GM12878 (cell line): ENCODE measurements at regions not wholly inside any gene's neighbourhood (a gene's known extent, or its start where the extent isn't known, plus 50 kb on each side); places are given as distances from the start of the nearest gene placed in this dataset.

Experiments used
- BHLHE40 ChIP-seq, 2 experiments: fragments of 450-650 bp in 1 of 2; IDR thresholded peaks; 2 replicates each; pipeline ENCODE4 v1.6.1; 2011 to 2017; ENCODE audit warnings: low read depth in 2 of 2, borderline replicate concordance in 1 of 2, improper control_type of control experiment in 1 of 2, low read length in 1 of 2, mild to moderate bottlenecking in 1 of 2
- EGR1 ChIP-seq, 2 experiments: IDR thresholded peaks; 1 replicate in 1 of 2; 2 replicates in 1 of 2; pipeline ENCODE4 v1.6.1; 2011 to 2012; ENCODE audit warnings: low read depth in 2 of 2, low read length in 2 of 2, borderline replicate concordance in 1 of 2, mild to moderate bottlenecking in 1 of 2, moderate library complexity in 1 of 2
- MXI1 ChIP-seq: fragments of 150-350 bp; IDR thresholded peaks from 2 replicates; pipeline ENCODE4 v1.6.1; 2011; ENCODE audit warnings: low read depth, mild to moderate bottlenecking, inconsistent platforms, low read length, improper control_type of control experiment
- MYB ChIP-seq: fragments of 150-350 bp; IDR thresholded peaks from 2 replicates; pipeline ENCODE4 v1.6.1; 2014; ENCODE audit warnings: mild to moderate bottlenecking, low read depth, low read length, borderline replicate concordance
- NR2C1 ChIP-seq: fragments of 450-650 bp; IDR thresholded peaks from 2 replicates; pipeline ENCODE4 v1.6.1; 2017; ENCODE audit warnings: antibody characterized with exemption, mild to moderate bottlenecking, moderate library complexity
- PAX8 ChIP-seq: fragments of 450-650 bp; IDR thresholded peaks from 2 replicates; pipeline ENCODE4 v1.6.1; 2017; ENCODE audit warnings: mild to moderate bottlenecking, moderate library complexity
- SIX5 ChIP-seq: IDR thresholded peaks from 2 replicates; pipeline ENCODE4 v1.6.1; 2011; ENCODE audit warnings: mild to moderate bottlenecking, low read depth, low read length, moderate library complexity; ENCODE audit not compliant: severe bottlenecking
- SMARCA5 ChIP-seq: fragments of 450-650 bp; IDR thresholded peaks from 2 replicates; pipeline ENCODE4 v1.6.1; 2017; ENCODE audit warnings: mild to moderate bottlenecking
- STAT1 ChIP-seq: fragments of 450-650 bp; conservative IDR thresholded peaks from 2 replicates; pipeline ENCODE4 v1.6.1; 2014; ENCODE audit warnings: antibody characterized with exemption, mild to moderate bottlenecking
- TCF3 ChIP-seq: IDR thresholded peaks from 2 replicates; pipeline ENCODE4 v1.6.1; 2012; ENCODE audit warnings: low read depth, mild to moderate bottlenecking, low read length, borderline replicate concordance; ENCODE audit not compliant: insufficient read depth
- ZNF274 ChIP-seq: IDR thresholded peaks from one replicate; pipeline ENCODE4 v1.8.0; 2011; ENCODE audit not compliant: insufficient read length, insufficient read depth
- ZNF622 ChIP-seq: fragments of 450-650 bp; IDR thresholded peaks from 2 replicates; pipeline ENCODE4 v1.6.1; 2017; ENCODE audit warnings: mild to moderate bottlenecking, inconsistent platforms
- TF ChIP-seq, protein P1 (sequence below): IDR thresholded peaks from 2 replicates; pipeline ENCODE4 v1.6.1; 2011; ENCODE audit warnings: mild to moderate bottlenecking, low read depth, low read length, moderate library complexity; ENCODE audit not compliant: insufficient replicate concordance
- TF ChIP-seq, protein P2 (sequence below): IDR thresholded peaks from 2 replicates; pipeline ENCODE4 v1.6.1; 2012; ENCODE audit warnings: low read depth, low read length, improper control_type of control experiment
- TF ChIP-seq, protein P3 (sequence below): fragments of 450-650 bp; IDR thresholded peaks from 2 replicates; pipeline ENCODE4 v1.6.1; 2017; ENCODE audit warnings: mild to moderate bottlenecking
- TF ChIP-seq, protein P4 (sequence below): fragments of 450-650 bp; IDR thresholded peaks from 2 replicates; pipeline ENCODE4 v1.6.1; 2014; ENCODE audit warnings: mild to moderate bottlenecking
- TF ChIP-seq, protein P5 (sequence below): IDR thresholded peaks from 2 replicates; pipeline ENCODE4 v1.6.1; 2011; ENCODE audit warnings: borderline replicate concordance, low read depth, mild to moderate bottlenecking, moderate library complexity, low read length; ENCODE audit not compliant: insufficient read depth, poor library complexity, severe bottlenecking
- TF ChIP-seq, protein P6 (sequence below): IDR thresholded peaks from 2 replicates; pipeline ENCODE4 v1.6.1; 2012; ENCODE audit warnings: mild to moderate bottlenecking, low read depth, low read length

DNA sequence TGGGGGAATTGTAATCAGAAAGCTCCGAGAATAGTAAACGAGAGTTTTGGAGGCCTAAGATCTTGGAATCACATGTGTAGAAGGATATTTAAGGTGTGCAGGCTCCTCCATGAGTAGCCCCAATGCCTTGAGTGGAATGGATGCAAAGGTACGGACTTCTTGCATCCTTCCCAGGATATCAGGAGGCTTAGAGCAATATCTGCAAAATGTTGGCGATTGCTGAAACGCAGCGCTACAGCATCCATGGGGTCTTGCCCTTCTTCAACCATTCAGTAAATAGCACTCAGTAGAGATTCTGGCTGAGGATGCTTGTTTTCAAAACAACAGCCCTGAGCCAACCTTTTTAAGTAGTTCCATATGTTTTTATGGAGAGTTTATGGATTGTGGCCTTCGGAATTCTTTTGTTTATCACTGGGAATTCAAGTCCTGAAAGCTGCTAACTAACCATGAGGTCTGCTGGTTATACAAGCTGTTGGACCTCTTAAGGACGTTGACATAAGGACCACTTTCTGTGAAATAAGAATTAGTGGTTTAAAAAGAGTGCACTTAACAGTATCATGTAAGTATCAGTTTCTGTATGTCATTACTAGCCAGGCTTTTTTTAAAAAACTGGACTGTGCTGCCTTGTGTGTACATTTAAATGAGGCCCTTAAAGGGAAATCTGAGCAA is 228.8 kb upstream of the PGRMC2 start (continued):
- TF ChIP-seq, protein P1, sequence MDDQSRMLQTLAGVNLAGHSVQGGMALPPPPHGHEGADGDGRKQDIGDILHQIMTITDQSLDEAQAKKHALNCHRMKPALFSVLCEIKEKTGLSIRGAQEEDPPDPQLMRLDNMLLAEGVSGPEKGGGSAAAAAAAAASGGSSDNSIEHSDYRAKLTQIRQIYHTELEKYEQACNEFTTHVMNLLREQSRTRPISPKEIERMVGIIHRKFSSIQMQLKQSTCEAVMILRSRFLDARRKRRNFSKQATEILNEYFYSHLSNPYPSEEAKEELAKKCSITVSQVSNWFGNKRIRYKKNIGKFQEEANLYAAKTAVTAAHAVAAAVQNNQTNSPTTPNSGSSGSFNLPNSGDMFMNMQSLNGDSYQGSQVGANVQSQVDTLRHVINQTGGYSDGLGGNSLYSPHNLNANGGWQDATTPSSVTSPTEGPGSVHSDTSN, result no peak
- TF ChIP-seq, protein P2, sequence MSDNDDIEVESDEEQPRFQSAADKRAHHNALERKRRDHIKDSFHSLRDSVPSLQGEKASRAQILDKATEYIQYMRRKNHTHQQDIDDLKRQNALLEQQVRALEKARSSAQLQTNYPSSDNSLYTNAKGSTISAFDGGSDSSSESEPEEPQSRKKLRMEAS, result no peak
- TF ChIP-seq ZNF622 (no peak), SIX5 (no peak), MYB (no peak), MXI1 (no peak), STAT1 (no peak), SMARCA5 (no peak), TCF3 (no peak), NR2C1 (no peak), BHLHE40 (IDR thresholded peaks at IDR 0.05; ENCODE audit: borderline replicate concordance in 1 of 2, low read depth in 2 of 2, low read length in 1 of 2) (0 out of 4 replicates have a peak, but pooled peaks of 1 of the 2 experiments have one; percentile 13), PAX8 (no peak), EGR1 (IDR thresholded peaks at IDR 0.05; ENCODE audit: borderline replicate concordance in 1 of 2, low read depth in 2 of 2, low read length in 2 of 2) (no peak), ZNF274 (no peak)
- TF ChIP-seq, protein P3, sequence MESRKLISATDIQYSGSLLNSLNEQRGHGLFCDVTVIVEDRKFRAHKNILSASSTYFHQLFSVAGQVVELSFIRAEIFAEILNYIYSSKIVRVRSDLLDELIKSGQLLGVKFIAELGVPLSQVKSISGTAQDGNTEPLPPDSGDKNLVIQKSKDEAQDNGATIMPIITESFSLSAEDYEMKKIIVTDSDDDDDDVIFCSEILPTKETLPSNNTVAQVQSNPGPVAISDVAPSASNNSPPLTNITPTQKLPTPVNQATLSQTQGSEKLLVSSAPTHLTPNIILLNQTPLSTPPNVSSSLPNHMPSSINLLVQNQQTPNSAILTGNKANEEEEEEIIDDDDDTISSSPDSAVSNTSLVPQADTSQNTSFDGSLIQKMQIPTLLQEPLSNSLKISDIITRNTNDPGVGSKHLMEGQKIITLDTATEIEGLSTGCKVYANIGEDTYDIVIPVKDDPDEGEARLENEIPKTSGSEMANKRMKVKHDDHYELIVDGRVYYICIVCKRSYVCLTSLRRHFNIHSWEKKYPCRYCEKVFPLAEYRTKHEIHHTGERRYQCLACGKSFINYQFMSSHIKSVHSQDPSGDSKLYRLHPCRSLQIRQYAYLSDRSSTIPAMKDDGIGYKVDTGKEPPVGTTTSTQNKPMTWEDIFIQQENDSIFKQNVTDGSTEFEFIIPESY, result no peak
- TF ChIP-seq, protein P4, sequence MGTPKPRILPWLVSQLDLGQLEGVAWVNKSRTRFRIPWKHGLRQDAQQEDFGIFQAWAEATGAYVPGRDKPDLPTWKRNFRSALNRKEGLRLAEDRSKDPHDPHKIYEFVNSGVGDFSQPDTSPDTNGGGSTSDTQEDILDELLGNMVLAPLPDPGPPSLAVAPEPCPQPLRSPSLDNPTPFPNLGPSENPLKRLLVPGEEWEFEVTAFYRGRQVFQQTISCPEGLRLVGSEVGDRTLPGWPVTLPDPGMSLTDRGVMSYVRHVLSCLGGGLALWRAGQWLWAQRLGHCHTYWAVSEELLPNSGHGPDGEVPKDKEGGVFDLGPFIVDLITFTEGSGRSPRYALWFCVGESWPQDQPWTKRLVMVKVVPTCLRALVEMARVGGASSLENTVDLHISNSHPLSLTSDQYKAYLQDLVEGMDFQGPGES, result no peak
- TF ChIP-seq, protein P5, sequence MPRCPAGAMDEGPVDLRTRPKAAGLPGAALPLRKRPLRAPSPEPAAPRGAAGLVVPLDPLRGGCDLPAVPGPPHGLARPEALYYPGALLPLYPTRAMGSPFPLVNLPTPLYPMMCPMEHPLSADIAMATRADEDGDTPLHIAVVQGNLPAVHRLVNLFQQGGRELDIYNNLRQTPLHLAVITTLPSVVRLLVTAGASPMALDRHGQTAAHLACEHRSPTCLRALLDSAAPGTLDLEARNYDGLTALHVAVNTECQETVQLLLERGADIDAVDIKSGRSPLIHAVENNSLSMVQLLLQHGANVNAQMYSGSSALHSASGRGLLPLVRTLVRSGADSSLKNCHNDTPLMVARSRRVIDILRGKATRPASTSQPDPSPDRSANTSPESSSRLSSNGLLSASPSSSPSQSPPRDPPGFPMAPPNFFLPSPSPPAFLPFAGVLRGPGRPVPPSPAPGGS, result no peak
- TF ChIP-seq, protein P6, sequence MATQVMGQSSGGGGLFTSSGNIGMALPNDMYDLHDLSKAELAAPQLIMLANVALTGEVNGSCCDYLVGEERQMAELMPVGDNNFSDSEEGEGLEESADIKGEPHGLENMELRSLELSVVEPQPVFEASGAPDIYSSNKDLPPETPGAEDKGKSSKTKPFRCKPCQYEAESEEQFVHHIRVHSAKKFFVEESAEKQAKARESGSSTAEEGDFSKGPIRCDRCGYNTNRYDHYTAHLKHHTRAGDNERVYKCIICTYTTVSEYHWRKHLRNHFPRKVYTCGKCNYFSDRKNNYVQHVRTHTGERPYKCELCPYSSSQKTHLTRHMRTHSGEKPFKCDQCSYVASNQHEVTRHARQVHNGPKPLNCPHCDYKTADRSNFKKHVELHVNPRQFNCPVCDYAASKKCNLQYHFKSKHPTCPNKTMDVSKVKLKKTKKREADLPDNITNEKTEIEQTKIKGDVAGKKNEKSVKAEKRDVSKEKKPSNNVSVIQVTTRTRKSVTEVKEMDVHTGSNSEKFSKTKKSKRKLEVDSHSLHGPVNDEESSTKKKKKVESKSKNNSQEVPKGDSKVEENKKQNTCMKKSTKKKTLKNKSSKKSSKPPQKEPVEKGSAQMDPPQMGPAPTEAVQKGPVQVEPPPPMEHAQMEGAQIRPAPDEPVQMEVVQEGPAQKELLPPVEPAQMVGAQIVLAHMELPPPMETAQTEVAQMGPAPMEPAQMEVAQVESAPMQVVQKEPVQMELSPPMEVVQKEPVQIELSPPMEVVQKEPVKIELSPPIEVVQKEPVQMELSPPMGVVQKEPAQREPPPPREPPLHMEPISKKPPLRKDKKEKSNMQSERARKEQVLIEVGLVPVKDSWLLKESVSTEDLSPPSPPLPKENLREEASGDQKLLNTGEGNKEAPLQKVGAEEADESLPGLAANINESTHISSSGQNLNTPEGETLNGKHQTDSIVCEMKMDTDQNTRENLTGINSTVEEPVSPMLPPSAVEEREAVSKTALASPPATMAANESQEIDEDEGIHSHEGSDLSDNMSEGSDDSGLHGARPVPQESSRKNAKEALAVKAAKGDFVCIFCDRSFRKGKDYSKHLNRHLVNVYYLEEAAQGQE, result no peak
